KMS-11 (cell line): ENCODE measurements at regions not wholly inside any gene's neighbourhood (a gene's known extent, or its start where the extent isn't known, plus 50 kb on each side); places are given as distances from the start of the nearest gene placed in this dataset.

Experiments used
- H2AFZ ChIP-seq: fragments of 200-600 bp; sonication (generic); 2 replicates; pipeline ENCODE4 v1.6.1; 2016; ENCODE audit warnings: antibody characterized with exemption, mixed run types, low read depth
- H3K27ac ChIP-seq: fragments of 200-600 bp; sonication (generic); 2 replicates; pipeline ENCODE4 v1.6.1; 2016; ENCODE audit warnings: mild to moderate bottlenecking, mixed run types
- H3K27me3 ChIP-seq: fragments of 200-600 bp; sonication (generic); 2 replicates; pipeline ENCODE4 v1.6.1; 2017; ENCODE audit warnings: mild to moderate bottlenecking, low read depth, mixed run types, moderate library complexity; ENCODE audit not compliant: insufficient read depth
- H3K36me3 ChIP-seq: fragments of 200-600 bp; sonication (generic); 2 replicates; pipeline ENCODE4 v1.6.1; 2017; ENCODE audit warnings: mild to moderate bottlenecking, mixed run types; ENCODE audit not compliant: insufficient read depth
- H3K4me1 ChIP-seq: fragments of 200-600 bp; sonication (generic); 2 replicates; pipeline ENCODE4 v1.6.1; 2016; ENCODE audit warnings: mild to moderate bottlenecking, low read depth, mixed run types; ENCODE audit not compliant: poor library complexity, severe bottlenecking
- H3K4me2 ChIP-seq: fragments of 200-600 bp; sonication (generic); 2 replicates; pipeline ENCODE4 v1.7.0; 2016; ENCODE audit warnings: mild to moderate bottlenecking, mixed run types
- H3K4me3 ChIP-seq: fragments of 200-600 bp; sonication (generic); IDR thresholded peaks from 2 replicates; pipeline ENCODE4 v1.6.1; 2017; ENCODE audit warnings: low read depth, low read length, mixed read lengths; ENCODE audit not compliant: insufficient read depth
- H3K79me2 ChIP-seq: fragments of 200-600 bp; sonication (generic); 2 replicates; pipeline ENCODE4 v1.6.1; 2016; ENCODE audit warnings: low read depth, mixed run types; ENCODE audit not compliant: insufficient read depth
- H3K9ac ChIP-seq: fragments of 200-600 bp; sonication (generic); 2 replicates; pipeline ENCODE4 v1.6.1; 2016; ENCODE audit warnings: mild to moderate bottlenecking, mixed run types
- H4K20me1 ChIP-seq: fragments of 200-600 bp; sonication (generic); 2 replicates; pipeline ENCODE4 v1.6.1; 2016; ENCODE audit warnings: mild to moderate bottlenecking, mixed run types; ENCODE audit not compliant: insufficient read depth
- CTCF ChIP-seq: fragments of 200-600 bp; sonication (generic); conservative IDR thresholded peaks from 2 replicates; pipeline ENCODE4 v1.6.1; 2017; ENCODE audit warnings: low read depth, mild to moderate bottlenecking, antibody characterized with exemption, low read length, moderate library complexity, mixed read lengths

- Histone ChIP-seq H3K27me3 (no peaks in the 10 kb centered on the region), H3K4me1 (no peaks in the 10 kb centered on the region), H3K4me2 (no peak overlapping the region), H3K36me3 (no peaks in the 10 kb centered on the region; the same call in 1 of the 2 replicates), H3K9ac (no peak overlapping the region), H3K79me2 (no peaks in the 10 kb centered on the region), H3K4me3 (no peak overlapping the region), H4K20me1 (no peaks in the 10 kb centered on the region), H2AFZ (no peak overlapping the region), H3K27ac (no peak overlapping the region)
- no peak for TF ChIP-seq CTCF
These were observed 1166.2 kb downstream of the DNAJB9 start for GRCh38 chr7:109735881-109736280.

- no peak overlapping the region for H3K27ac ChIP-seq
- no peak overlapping the region for H3K4me2 ChIP-seq
- H3K36me3 ChIP-seq = no peaks in the 10 kb centered on the region
These were observed 1176.2 kb downstream of the DNAJB9 start for GRCh38 chr7:109745677-109746410.

GRCh38 chr7:109751241-109751640 lies 1181.6 kb downstream of the DNAJB9 start:
- no peak overlapping the region for H3K4me3 ChIP-seq
- no peak overlapping the region for H2AFZ ChIP-seq
- TF ChIP-seq CTCF = no peak
- H4K20me1 ChIP-seq = no peaks in the 10 kb centered on the region
- H3K4me2 ChIP-seq = no peak overlapping the region
- no peak overlapping the region for H3K9ac ChIP-seq
- H3K79me2 ChIP-seq = no peaks in the 10 kb centered on the region
- no peaks in the 10 kb centered on the region for H3K4me1 ChIP-seq
- no peaks in the 10 kb centered on the region for H3K36me3 ChIP-seq
- H3K27me3 ChIP-seq = no peaks in the 10 kb centered on the region
- no peak overlapping the region for H3K27ac ChIP-seq

More at GRCh38 chr7:109745677-109746410, 1176.2 kb downstream of the DNAJB9 start:
- no peaks in the 10 kb centered on the region for H4K20me1 ChIP-seq
- H3K27me3 ChIP-seq = no peaks in the 10 kb centered on the region
- H3K79me2 ChIP-seq = no peaks in the 10 kb centered on the region
- no peak for TF ChIP-seq CTCF
- no peak overlapping the region for H3K4me3 ChIP-seq
- H3K4me1 ChIP-seq = no peaks in the 10 kb centered on the region
- no peak overlapping the region for H3K9ac ChIP-seq
- H2AFZ ChIP-seq = no peak overlapping the region

GRCh38 chr7:109752068-109752467 lies 1182.4 kb downstream of the DNAJB9 start:
- no peaks in the 10 kb centered on the region for H3K79me2 ChIP-seq
- no peak overlapping the region for H2AFZ ChIP-seq
- H3K27ac ChIP-seq = no peak overlapping the region
- H4K20me1 ChIP-seq = no peaks in the 10 kb centered on the region
- H3K4me3 ChIP-seq = no peak overlapping the region
- TF ChIP-seq CTCF = no peak
- H3K36me3 ChIP-seq = no peaks in the 10 kb centered on the region
- no peaks in the 10 kb centered on the region for H3K4me1 ChIP-seq
- no peak overlapping the region for H3K4me2 ChIP-seq
- no peaks in the 10 kb centered on the region for H3K27me3 ChIP-seq
- H3K9ac ChIP-seq = no peak overlapping the region
